AG09319 (cell line): ENCODE measurements at regions not wholly inside any gene's neighbourhood (a gene's known extent, or its start where the extent isn't known, plus 50 kb on each side); places are given as distances from the start of the nearest gene placed in this dataset.

Experiments
- DNase-seq: peaks from one replicate; pipeline ENCODE4 v3.0.0-alpha.2; 2010; ENCODE audit warnings: low read depth; ENCODE audit errors: extremely low read depth
- TF ChIP-seq, protein P1 (sequence below): IDR thresholded peaks from 2 replicates; pipeline ENCODE4 v1.5.1; 2011; ENCODE audit warnings: low read depth, mild to moderate bottlenecking, inconsistent platforms, low read length, moderate library complexity

DNA sequence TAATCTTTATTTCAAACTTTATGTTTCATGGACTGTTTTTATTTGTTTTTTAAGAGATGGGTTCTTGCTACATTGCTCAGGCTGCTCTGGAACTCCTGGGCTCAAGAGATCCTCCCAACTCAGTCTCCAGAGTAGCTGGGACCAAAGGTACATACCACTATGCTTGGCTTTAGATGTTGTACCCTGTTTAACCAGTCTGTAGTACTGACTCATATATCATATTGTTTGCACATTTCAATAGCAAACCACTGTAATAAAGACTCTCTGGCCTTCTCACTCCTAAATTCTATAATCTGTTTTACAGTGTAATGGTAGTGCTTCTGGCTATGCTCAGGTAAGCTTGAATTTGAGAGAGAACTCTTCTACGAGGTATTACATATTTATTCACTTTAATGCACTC, 413.6 kb upstream of the PCDH15 start:
- TF ChIP-seq, protein P1, sequence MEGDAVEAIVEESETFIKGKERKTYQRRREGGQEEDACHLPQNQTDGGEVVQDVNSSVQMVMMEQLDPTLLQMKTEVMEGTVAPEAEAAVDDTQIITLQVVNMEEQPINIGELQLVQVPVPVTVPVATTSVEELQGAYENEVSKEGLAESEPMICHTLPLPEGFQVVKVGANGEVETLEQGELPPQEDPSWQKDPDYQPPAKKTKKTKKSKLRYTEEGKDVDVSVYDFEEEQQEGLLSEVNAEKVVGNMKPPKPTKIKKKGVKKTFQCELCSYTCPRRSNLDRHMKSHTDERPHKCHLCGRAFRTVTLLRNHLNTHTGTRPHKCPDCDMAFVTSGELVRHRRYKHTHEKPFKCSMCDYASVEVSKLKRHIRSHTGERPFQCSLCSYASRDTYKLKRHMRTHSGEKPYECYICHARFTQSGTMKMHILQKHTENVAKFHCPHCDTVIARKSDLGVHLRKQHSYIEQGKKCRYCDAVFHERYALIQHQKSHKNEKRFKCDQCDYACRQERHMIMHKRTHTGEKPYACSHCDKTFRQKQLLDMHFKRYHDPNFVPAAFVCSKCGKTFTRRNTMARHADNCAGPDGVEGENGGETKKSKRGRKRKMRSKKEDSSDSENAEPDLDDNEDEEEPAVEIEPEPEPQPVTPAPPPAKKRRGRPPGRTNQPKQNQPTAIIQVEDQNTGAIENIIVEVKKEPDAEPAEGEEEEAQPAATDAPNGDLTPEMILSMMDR = no peak
- DNase-seq = no peak

DNA sequence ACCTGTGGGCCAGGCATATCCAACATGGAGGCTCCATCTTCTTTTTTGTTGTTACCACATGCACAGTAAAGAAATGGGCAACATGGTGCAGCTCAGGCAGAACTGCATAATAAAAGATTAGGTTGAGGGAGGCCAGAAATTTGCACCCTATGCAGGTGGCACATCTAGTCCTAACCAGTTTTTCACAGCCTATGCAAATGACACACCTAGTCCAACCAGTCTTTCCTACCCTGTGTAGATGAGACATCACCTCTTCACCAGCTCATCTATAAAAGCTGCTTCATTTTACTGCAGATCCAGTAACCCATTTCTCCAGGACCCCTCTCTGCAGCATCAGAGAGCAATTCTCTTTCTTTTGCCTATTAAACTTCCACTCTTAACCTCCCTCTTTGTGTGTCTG, 411.0 kb upstream of the PCDH15 start:
- TF ChIP-seq, protein P1 = no peak
- no peak for DNase-seq

DNA sequence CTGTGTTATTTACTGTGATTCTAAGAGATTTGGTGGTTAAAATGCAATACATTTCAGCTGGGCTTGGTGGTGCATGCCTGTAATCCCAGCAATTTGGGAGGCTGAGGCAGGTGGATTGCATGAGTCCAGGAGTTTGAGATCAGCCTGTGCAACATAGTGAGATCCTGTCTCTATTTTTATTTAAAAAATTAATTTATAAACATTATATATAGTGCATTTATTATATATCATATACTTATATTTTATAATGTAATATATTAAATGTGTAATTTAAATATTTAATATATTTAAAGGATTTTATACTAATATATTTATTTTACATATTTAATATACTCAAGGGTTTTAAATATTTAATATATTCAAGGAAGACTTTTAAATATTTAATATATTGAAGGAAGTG, 402.8 kb upstream of the PCDH15 start:
- no peak for DNase-seq
- TF ChIP-seq, protein P1 = no peak

DNA sequence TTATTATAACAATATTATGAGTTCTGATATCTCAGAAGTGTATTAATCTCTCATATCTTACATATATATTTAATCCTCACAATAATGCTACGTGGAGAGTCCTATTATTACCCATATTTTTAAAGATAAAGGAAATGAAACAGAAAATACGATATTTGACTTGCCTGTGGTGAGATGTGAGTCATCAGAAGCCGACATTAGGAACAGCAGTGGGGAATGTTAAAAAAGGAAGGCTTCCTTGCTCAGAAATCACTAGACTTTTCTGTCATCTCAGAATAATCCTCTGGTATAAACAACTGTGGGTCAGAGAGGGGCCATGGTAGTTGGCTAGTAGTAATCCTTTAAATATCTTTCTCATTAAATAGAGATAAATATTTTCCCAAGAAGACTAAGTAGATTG, 402.3 kb upstream of the PCDH15 start:
- no peak for DNase-seq
- TF ChIP-seq, protein P1 = no peak

DNA sequence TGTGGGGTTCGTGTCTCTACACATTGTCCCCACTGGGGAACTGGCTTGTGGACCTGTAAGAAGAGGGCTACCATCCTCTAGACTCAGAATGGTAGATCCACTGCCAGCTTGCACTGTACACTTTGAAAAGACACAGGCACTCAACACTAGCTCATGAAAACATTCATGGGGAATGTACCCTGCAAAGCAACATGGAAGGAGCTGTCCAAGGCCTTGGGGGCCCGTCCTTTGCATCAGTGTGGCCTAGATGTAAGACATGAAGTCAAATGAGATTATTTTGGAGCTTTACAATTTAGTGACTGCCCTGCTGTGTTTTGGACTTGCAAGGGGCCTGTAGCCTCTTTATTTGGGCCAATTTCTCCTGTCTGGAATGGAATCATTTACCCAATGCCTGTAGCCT, 399.0 kb upstream of the PCDH15 start:
- TF ChIP-seq, protein P1 = no peak
- no peak for DNase-seq

DNA sequence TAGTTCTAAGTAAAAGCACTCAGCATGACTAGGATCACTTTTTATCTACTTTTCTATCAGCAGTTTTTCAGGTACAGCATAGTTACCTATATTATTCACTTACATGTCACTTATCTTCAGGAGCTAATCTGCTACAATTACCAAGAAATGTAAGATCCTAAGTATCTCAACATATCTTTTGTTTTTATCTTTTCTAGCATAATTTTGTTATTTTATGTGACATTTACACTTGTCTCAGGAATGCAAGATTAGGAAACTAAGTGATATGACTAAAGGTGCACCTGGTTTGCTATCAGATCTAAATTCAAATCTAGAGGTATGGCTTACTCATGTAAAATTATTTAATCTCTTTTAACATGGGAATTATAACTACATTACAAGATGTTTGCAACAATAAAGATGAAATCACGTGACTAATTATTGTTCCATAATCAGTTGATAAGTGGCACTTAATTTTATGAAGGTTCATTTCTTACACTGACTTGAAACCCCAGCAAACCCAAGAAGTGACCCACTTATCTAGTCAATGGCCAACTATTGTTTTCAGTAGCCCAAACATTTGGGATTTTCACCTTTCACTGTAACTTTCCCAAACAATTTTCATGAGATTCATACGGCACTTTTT, 390.3 kb upstream of the PCDH15 start:
- DNase-seq = no peak
- TF ChIP-seq, protein P1 = no peak

DNA sequence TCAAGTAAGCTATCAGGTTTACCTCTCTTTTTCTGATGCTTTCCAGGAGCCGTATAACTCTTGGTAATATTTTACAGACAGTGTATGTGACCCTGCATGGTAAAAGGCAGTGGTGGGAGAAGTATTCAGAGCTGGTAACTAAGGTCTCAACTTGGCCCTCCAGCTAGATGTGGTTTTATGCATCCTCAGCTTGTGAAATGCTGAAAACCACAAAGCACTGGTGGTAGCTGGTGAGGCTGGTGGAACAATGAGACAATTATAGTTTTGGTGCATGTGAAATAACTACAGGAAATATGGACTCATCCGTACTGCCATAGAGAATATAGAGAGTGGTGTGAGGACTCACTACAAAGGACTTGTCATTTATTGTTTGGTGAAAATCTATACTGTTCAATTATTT, 383.0 kb upstream of the PCDH15 start:
- no peak for DNase-seq

More for the DNA sequence above, 383.0 kb upstream of the PCDH15 start:
- TF ChIP-seq, protein P1 = no peak
